H1 (cell line): ENCODE measurements at regions not wholly inside any gene's neighbourhood (a gene's known extent, or its start where the extent isn't known, plus 50 kb on each side); places are given as distances from the start of the nearest gene placed in this dataset.

ENCODE experiments used
- TF ChIP-seq, protein P1 (sequence below), 3 experiments: IDR thresholded peaks; 1 replicate in 2 of 3; 2 replicates in 1 of 3; pipeline versions ENCODE4 v1.5.1 to v1.6.1; 2011; ENCODE audit warnings: low read length in 3 of 3, mild to moderate bottlenecking in 3 of 3, inconsistent platforms in 2 of 3, low read depth in 1 of 3, moderate library complexity in 1 of 3; ENCODE audit not compliant: insufficient read depth in 1 of 3; ENCODE audit errors: control extremely low read depth in 1 of 3

DNA sequence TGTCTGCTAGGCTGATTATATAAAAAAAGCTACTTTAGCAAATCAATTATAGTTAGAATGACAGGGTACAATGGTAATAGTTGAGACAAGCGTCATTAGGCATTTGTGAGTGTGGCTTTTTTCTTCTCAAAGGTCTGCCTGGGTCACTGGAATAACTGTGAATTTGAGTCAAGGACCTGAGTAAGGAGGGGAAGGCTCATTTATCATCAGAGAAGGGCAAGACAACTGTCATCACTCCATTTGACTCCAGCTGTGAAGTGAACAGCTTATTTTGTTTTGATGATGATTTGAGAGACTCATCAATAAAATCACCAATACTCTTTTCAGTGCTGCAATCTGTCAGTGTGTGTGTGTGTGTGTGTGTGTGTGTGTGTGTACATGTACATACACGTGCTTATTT lies 118.6 kb downstream of the MAT2B start (continued):
- TF ChIP-seq, protein P1, sequence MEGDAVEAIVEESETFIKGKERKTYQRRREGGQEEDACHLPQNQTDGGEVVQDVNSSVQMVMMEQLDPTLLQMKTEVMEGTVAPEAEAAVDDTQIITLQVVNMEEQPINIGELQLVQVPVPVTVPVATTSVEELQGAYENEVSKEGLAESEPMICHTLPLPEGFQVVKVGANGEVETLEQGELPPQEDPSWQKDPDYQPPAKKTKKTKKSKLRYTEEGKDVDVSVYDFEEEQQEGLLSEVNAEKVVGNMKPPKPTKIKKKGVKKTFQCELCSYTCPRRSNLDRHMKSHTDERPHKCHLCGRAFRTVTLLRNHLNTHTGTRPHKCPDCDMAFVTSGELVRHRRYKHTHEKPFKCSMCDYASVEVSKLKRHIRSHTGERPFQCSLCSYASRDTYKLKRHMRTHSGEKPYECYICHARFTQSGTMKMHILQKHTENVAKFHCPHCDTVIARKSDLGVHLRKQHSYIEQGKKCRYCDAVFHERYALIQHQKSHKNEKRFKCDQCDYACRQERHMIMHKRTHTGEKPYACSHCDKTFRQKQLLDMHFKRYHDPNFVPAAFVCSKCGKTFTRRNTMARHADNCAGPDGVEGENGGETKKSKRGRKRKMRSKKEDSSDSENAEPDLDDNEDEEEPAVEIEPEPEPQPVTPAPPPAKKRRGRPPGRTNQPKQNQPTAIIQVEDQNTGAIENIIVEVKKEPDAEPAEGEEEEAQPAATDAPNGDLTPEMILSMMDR (IDR thresholded peaks at IDR 0.05; ENCODE audit: control extremely low read depth in 1 of 3, insufficient read depth in 1 of 3, low read depth in 1 of 3, low read length in 3 of 3): no peak
